Smooth muscle cell (in vitro differentiated cells): ENCODE measurements at regions not wholly inside any gene's neighbourhood (a gene's known extent, or its start where the extent isn't known, plus 50 kb on each side); places are given as distances from the start of the nearest gene placed in this dataset.
"Not testable (repeated sequence)": the region's sequence is repeated elsewhere in the genome, so short reads cannot be mapped to it uniquely, and the experiment has no call there.

Experiments used
- DNase-seq: peaks from one replicate; lab custom pipeline; 2025; ENCODE audit not compliant: unreplicated experiment; lab: John Stamatoyannopoulos, UW
- H2AFZ ChIP-seq: fragments of 200-600 bp; sonication (generic); 2 replicates; pipeline ENCODE4 v1.6.0; 2016; ENCODE audit warnings: antibody characterized with exemption, low read depth, mild to moderate bottlenecking
- H3F3A ChIP-seq: fragments of 200-600 bp; sonication (generic); 2 replicates; pipeline ENCODE4 v1.6.0; 2017; ENCODE audit warnings: antibody characterized with exemption, low read depth
- H3K27ac ChIP-seq: fragments of 200-600 bp; sonication (generic); 2 replicates; pipeline ENCODE4 v1.5.1; 2016; ENCODE audit warnings: low read depth, mild to moderate bottlenecking
- H3K27me3 ChIP-seq: fragments of 200-600 bp; sonication (generic); 2 replicates; pipeline ENCODE4 v1.6.1; 2016; ENCODE audit warnings: low read depth, mild to moderate bottlenecking
- H3K36me3 ChIP-seq: fragments of 200-600 bp; sonication (generic); 2 replicates; pipeline ENCODE4 v1.5.1; 2016; ENCODE audit warnings: low read depth
- H3K4me1 ChIP-seq: fragments of 200-600 bp; sonication (generic); 2 replicates; pipeline ENCODE4 v1.5.1; 2016; ENCODE audit warnings: low read depth
- H3K4me2 ChIP-seq: fragments of 200-600 bp; sonication (generic); 2 replicates; pipeline ENCODE4 v1.6.0; 2016; ENCODE audit warnings: mild to moderate bottlenecking
- H3K4me3 ChIP-seq: fragments of 200-600 bp; sonication (generic); 2 replicates; pipeline ENCODE4 v1.5.1; 2016; ENCODE audit warnings: mild to moderate bottlenecking
- H3K79me2 ChIP-seq: fragments of 200-600 bp; sonication (generic); 2 replicates; pipeline ENCODE4 v1.6.0; 2016; ENCODE audit warnings: low read depth, mild to moderate bottlenecking
- H3K9ac ChIP-seq: fragments of 200-600 bp; sonication (generic); 2 replicates; pipeline ENCODE4 v1.6.0; 2016; ENCODE audit warnings: low read depth
- H3K9me3 ChIP-seq: fragments of 200-600 bp; sonication (generic); replicated peaks from 2 replicates; pipeline ENCODE4 v1.5.1; 2016; ENCODE audit warnings: low read depth
- H4K20me1 ChIP-seq: fragments of 200-600 bp; sonication (generic); 2 replicates; pipeline ENCODE4 v1.6.0; 2016; ENCODE audit warnings: low read depth
- CTCF ChIP-seq: fragments of 200-600 bp; sonication (generic); IDR thresholded peaks from 2 replicates; pipeline ENCODE4 v1.5.1; 2017; ENCODE audit warnings: borderline replicate concordance, mild to moderate bottlenecking, antibody characterized with exemption; ENCODE audit not compliant: insufficient read depth, poor library complexity, severe bottlenecking
- WGBS: methylation state at CpG from one replicate; pipeline ENCODE4 v1.1.7; 2016; ENCODE audit warnings: low lambda C conversion rate; 5-methylcytosine and 5-hydroxymethylcytosine counted together

GRCh38 chr12:125343649-125344048 lies 278.4 kb downstream of the AACS start:
- H3K4me3 ChIP-seq = no peak overlapping the region
- H2AFZ ChIP-seq = no peak overlapping the region
- no peaks in the 10 kb centered on the region for H3K36me3 ChIP-seq
- H3K9me3 ChIP-seq = no peaks in the 10 kb centered on the region
- H3F3A ChIP-seq = no peaks in the 10 kb centered on the region
- H3K9ac ChIP-seq = no peak overlapping the region
- no peak overlapping the region for H3K4me2 ChIP-seq
- no peak for DNase-seq
- H4K20me1 ChIP-seq = no peaks in the 10 kb centered on the region
- no peak for TF ChIP-seq CTCF
- no peaks in the 10 kb centered on the region for H3K4me1 ChIP-seq
- 86% methylated on average over 3 of the region's 3 CpGs for WGBS
- H3K27me3 ChIP-seq = no peaks in the 10 kb centered on the region
- no peaks in the 10 kb centered on the region for H3K79me2 ChIP-seq
- H3K27ac ChIP-seq = no peak overlapping the region

GRCh38 chr12:125346362-125346761 lies 281.1 kb downstream of the AACS start:
- H3K27me3 ChIP-seq = no peaks in the 10 kb centered on the region
- 49% methylated on average over 4 of the region's 4 CpGs for WGBS
- no peak overlapping the region for H3K4me3 ChIP-seq
- no peak for TF ChIP-seq CTCF
- no peaks in the 10 kb centered on the region for H3K79me2 ChIP-seq
- H3F3A ChIP-seq = no peaks in the 10 kb centered on the region
- H2AFZ ChIP-seq = no peak overlapping the region
- no peaks in the 10 kb centered on the region for H3K36me3 ChIP-seq
- H3K9me3 ChIP-seq = no peaks in the 10 kb centered on the region
- H4K20me1 ChIP-seq = no peaks in the 10 kb centered on the region
- no peak overlapping the region for H3K27ac ChIP-seq
- no peak for DNase-seq
- H3K9ac ChIP-seq = no peak overlapping the region
- no peak overlapping the region for H3K4me2 ChIP-seq
- H3K4me1 ChIP-seq = no peaks in the 10 kb centered on the region

- no peak overlapping the region for H3K4me2 ChIP-seq
- DNase-seq = no peak
- TF ChIP-seq CTCF = no peak
- no peaks in the 10 kb centered on the region for H3K36me3 ChIP-seq
- H3K9me3 ChIP-seq = no peaks in the 10 kb centered on the region
- no peaks in the 10 kb centered on the region for H4K20me1 ChIP-seq
- H3K9ac ChIP-seq = no peak overlapping the region
- H3F3A ChIP-seq = no peaks in the 10 kb centered on the region
- no peak overlapping the region for H3K27ac ChIP-seq
- no peaks in the 10 kb centered on the region for H3K27me3 ChIP-seq
- no peak overlapping the region for H2AFZ ChIP-seq
- no peak overlapping the region for H3K4me3 ChIP-seq
- WGBS = 79% methylated on average over 2 of the region's 2 CpGs
- H3K79me2 ChIP-seq = no peaks in the 10 kb centered on the region
- no peaks in the 10 kb centered on the region for H3K4me1 ChIP-seq
Measured at GRCh38 chr12:125351788-125352187, 286.6 kb downstream of the AACS start.

- H3K9ac ChIP-seq, H3K9me3 ChIP-seq, DNase-seq, H2AFZ ChIP-seq, H3K4me2 ChIP-seq, H3K36me3 ChIP-seq, H3K4me3 ChIP-seq, H4K20me1 ChIP-seq, H3F3A ChIP-seq, H3K4me1 ChIP-seq, H3K27me3 ChIP-seq, H3K79me2 ChIP-seq, H3K27ac ChIP-seq: not testable (repeated sequence)
Measured at GRCh38 chr12:125353002-125353401, 287.8 kb downstream of the AACS start.
